Activated CD4-positive, alpha-beta T cell treated with anti-CD3 and anti-CD28 coated beads for 48 hours (primary cell): ENCODE measurements at regions not wholly inside any gene's neighbourhood (a gene's known extent, or its start where the extent isn't known, plus 50 kb on each side); places are given as distances from the start of the nearest gene placed in this dataset.

Experiments used
- DNase-seq: peaks from one replicate; pipeline ENCODE4 v3.0.0-alpha.2; 2020

- no peak for DNase-seq
These were observed 1055.5 kb downstream of the PCDH18 start for GRCh38 chr4:136476753-136477152.

- DNase-seq = no peak
These were observed 1061.2 kb downstream of the PCDH18 start for GRCh38 chr4:136471051-136471450.

GRCh38 chr4:136465691-136466090, 1066.6 kb downstream of the PCDH18 start:
- no peak for DNase-seq

- DNase-seq = no peak
These were observed 1068.4 kb downstream of the PCDH18 start for GRCh38 chr4:136463941-136464340.

- no peak for DNase-seq
These were observed 1070.8 kb downstream of the PCDH18 start for GRCh38 chr4:136461533-136461932.

- no peak for DNase-seq
These were observed 1074.0 kb downstream of the PCDH18 start for GRCh38 chr4:136458326-136458725.

GRCh38 chr4:136457577-136457976, 1074.7 kb downstream of the PCDH18 start:
- DNase-seq = no peak

GRCh38 chr4:136457004-136457403, 1075.3 kb downstream of the PCDH18 start:
- no peak for DNase-seq

- DNase-seq = no peak
These were observed 1089.3 kb downstream of the PCDH18 start for GRCh38 chr4:136443006-136443405.

- no peak for DNase-seq
These were observed 1089.8 kb downstream of the PCDH18 start for GRCh38 chr4:136442447-136442846.

- no peak for DNase-seq
These were observed 1090.5 kb downstream of the PCDH18 start for GRCh38 chr4:136441629-136442282.

GRCh38 chr4:136438645-136439044, 1093.6 kb downstream of the PCDH18 start:
- DNase-seq = no peak

GRCh38 chr4:136424052-136424451, 1108.2 kb downstream of the PCDH18 start:
- DNase-seq = no peak

GRCh38 chr4:136414981-136415380, 1117.3 kb downstream of the PCDH18 start:
- DNase-seq = no peak

GRCh38 chr4:136412708-136413107, 1119.6 kb downstream of the PCDH18 start:
- no peak for DNase-seq

- DNase-seq = no peak
These were observed 1131.5 kb downstream of the PCDH18 start for GRCh38 chr4:136400829-136401228.

- no peak for DNase-seq
These were observed 1137.0 kb downstream of the PCDH18 start for GRCh38 chr4:136395212-136395722.

- DNase-seq = no peak
These were observed 1139.7 kb downstream of the PCDH18 start for GRCh38 chr4:136392576-136392975.

- no peak for DNase-seq
These were observed 1141.5 kb downstream of the PCDH18 start for GRCh38 chr4:136390824-136391223.

- no peak for DNase-seq
These were observed 1149.2 kb downstream of the PCDH18 start for GRCh38 chr4:136383082-136383481.

GRCh38 chr4:136371231-136371630, 1161.1 kb downstream of the PCDH18 start:
- DNase-seq = no peak

- no peak for DNase-seq
These were observed 1163.2 kb downstream of the PCDH18 start for GRCh38 chr4:136369073-136369472.

GRCh38 chr4:136357556-136357955, 1174.7 kb downstream of the PCDH18 start:
- no peak for DNase-seq

- DNase-seq = no peak
These were observed 1176.3 kb downstream of the PCDH18 start for GRCh38 chr4:136355970-136356369.

- no peak for DNase-seq
These were observed 1189.0 kb downstream of the PCDH18 start for GRCh38 chr4:136343340-136343739.
